HEK293 (cell line): ENCODE measurements at regions not wholly inside any gene's neighbourhood (a gene's known extent, or its start where the extent isn't known, plus 50 kb on each side); places are given as distances from the start of the nearest gene placed in this dataset.

Experiments
- CTCF ChIA-PET: fragments of 350-600 bp; formaldehyde crosslinking; extraction: SDS; loops from one replicate; lab custom pipeline; 2021; ENCODE audit warnings: antibody characterized with exemption; lab: Yijun Ruan, JAX
- POLR2A ChIA-PET: fragments of 300-600 bp; formaldehyde crosslinking; extraction: SDS; loops from one replicate; lab custom pipeline; 2020; ENCODE audit warnings: antibody characterized with exemption, inconsistent platforms; lab: Yijun Ruan, JAX
- H3K27ac ChIP-seq: fragments of 200-500 bp; sonication (Bioruptor generic); 2 replicates; pipeline ENCODE4 v1.5.1; 2014; ENCODE audit warnings: low read depth, low read length, control low read depth, inconsistent platforms; ENCODE audit errors: extremely low read depth
- H3K36me3 ChIP-seq, 2 experiments: fragments of 200-500 bp in 1 of 2; sonication (Bioruptor generic) in 1 of 2; 1 replicate in 1 of 2; 2 replicates in 1 of 2; pipeline ENCODE4 v1.5.1; 2014 to 2017; ENCODE audit warnings: inconsistent platforms in 2 of 2, low read length in 2 of 2; ENCODE audit not compliant: control insufficient read depth in 2 of 2, insufficient read depth in 1 of 2
- H3K4me1 ChIP-seq: fragments of 200-500 bp; sonication (Bioruptor generic); 2 replicates; pipeline ENCODE4 v1.5.1; 2014; ENCODE audit warnings: mild to moderate bottlenecking, low read length, inconsistent platforms; ENCODE audit not compliant: control insufficient read depth, insufficient read depth
- H3K4me3 ChIP-seq: 2 replicates; pipeline ENCODE4 v1.5.1; 2011; ENCODE audit warnings: low read depth, mild to moderate bottlenecking, control low read depth, low read length, moderate library complexity
- H3K9me3 ChIP-seq: fragments of 200-500 bp; sonication (Bioruptor generic); 2 replicates; pipeline ENCODE4 v1.5.1; 2014; ENCODE audit warnings: low read depth, low read length, inconsistent platforms; ENCODE audit not compliant: control insufficient read depth, insufficient read depth
- AEBP2 ChIP-seq: fragments of 450-650 bp; formaldehyde crosslinking; IDR thresholded peaks from 2 replicates; pipeline ENCODE4 v1.5.1; 2016; ENCODE audit warnings: missing biosample characterization, missing genetic modification characterization, borderline replicate concordance
- HOXA7 ChIP-seq: sonication (generic); formaldehyde crosslinking; IDR thresholded peaks from 2 replicates; pipeline ENCODE4 v1.8.1; 2022; ENCODE audit warnings: missing genetic modification reagents, borderline replicate concordance
- MZF1 ChIP-seq: fragments of 450-650 bp; formaldehyde crosslinking; IDR thresholded peaks from 2 replicates; pipeline ENCODE4 v1.5.1; 2017; ENCODE audit warnings: missing biosample characterization, missing genetic modification characterization, borderline replicate concordance
- PBX3 ChIP-seq: sonication (generic); formaldehyde crosslinking; IDR thresholded peaks from 2 replicates; pipeline ENCODE4 v1.8.1; 2022; ENCODE audit warnings: mild to moderate bottlenecking, moderate library complexity, missing genetic modification reagents
- SP7 ChIP-seq: fragments of 450-650 bp; formaldehyde crosslinking; IDR thresholded peaks from 2 replicates; pipeline ENCODE4 v1.5.1; 2016; ENCODE audit warnings: missing biosample characterization, missing genetic modification characterization
- WT1 ChIP-seq: fragments of 450-650 bp; formaldehyde crosslinking; IDR thresholded peaks from 2 replicates; pipeline ENCODE4 v1.5.1; 2016; ENCODE audit warnings: missing biosample characterization, missing genetic modification characterization
- YY1 ChIP-seq: fragments of 450-650 bp; formaldehyde crosslinking; IDR thresholded peaks from 2 replicates; pipeline ENCODE4 v1.5.1; 2018; ENCODE audit warnings: missing biosample characterization, missing genetic modification characterization
- ZBTB6 ChIP-seq: fragments of 450-650 bp; formaldehyde crosslinking; IDR thresholded peaks from 2 replicates; pipeline ENCODE4 v1.5.1; 2017; ENCODE audit warnings: missing biosample characterization, missing genetic modification characterization
- ZFP41 ChIP-seq: fragments of 450-650 bp; formaldehyde crosslinking; IDR thresholded peaks from 2 replicates; pipeline ENCODE4 v1.5.1; 2016; ENCODE audit warnings: missing biosample characterization, missing genetic modification characterization, borderline replicate concordance
- ZNF10 ChIP-seq: fragments of 450-650 bp; formaldehyde crosslinking; IDR thresholded peaks from 2 replicates; pipeline ENCODE4 v1.5.1; 2017; ENCODE audit warnings: missing biosample characterization, missing genetic modification characterization
- ZNF133 ChIP-seq: fragments of 450-650 bp; formaldehyde crosslinking; IDR thresholded peaks from 2 replicates; pipeline ENCODE4 v1.5.1; 2016; ENCODE audit warnings: missing biosample characterization, missing genetic modification characterization
- ZNF140 ChIP-seq: fragments of 450-650 bp; formaldehyde crosslinking; IDR thresholded peaks from 2 replicates; pipeline ENCODE4 v1.5.1; 2016; ENCODE audit warnings: missing biosample characterization, missing genetic modification characterization
- ZNF157 ChIP-seq: fragments of 450-650 bp; formaldehyde crosslinking; IDR thresholded peaks from 2 replicates; pipeline ENCODE4 v1.5.1; 2016; ENCODE audit warnings: missing biosample characterization, missing genetic modification characterization
- ZNF174 ChIP-seq: fragments of 450-650 bp; formaldehyde crosslinking; IDR thresholded peaks from 2 replicates; pipeline ENCODE4 v1.5.0; 2017; ENCODE audit warnings: missing biosample characterization, mild to moderate bottlenecking, missing genetic modification characterization
- ZNF248 ChIP-seq: fragments of 450-650 bp; formaldehyde crosslinking; IDR thresholded peaks from 2 replicates; pipeline ENCODE4 v1.5.1; 2017; ENCODE audit warnings: missing biosample characterization, missing genetic modification characterization
- ZNF26 ChIP-seq: fragments of 450-650 bp; formaldehyde crosslinking; IDR thresholded peaks from 2 replicates; pipeline ENCODE4 v1.5.1; 2016; ENCODE audit warnings: missing biosample characterization, missing genetic modification characterization
- ZNF362 ChIP-seq: fragments of 450-650 bp; formaldehyde crosslinking; IDR thresholded peaks from 2 replicates; pipeline ENCODE4 v1.5.1; 2016; ENCODE audit warnings: missing biosample characterization, missing genetic modification characterization
- ZNF366 ChIP-seq: fragments of 450-650 bp; formaldehyde crosslinking; conservative IDR thresholded peaks from 2 replicates; pipeline ENCODE4 v1.5.1; 2016; ENCODE audit warnings: missing biosample characterization, missing genetic modification characterization
- ZNF423 ChIP-seq: fragments of 450-650 bp; formaldehyde crosslinking; IDR thresholded peaks from 2 replicates; pipeline ENCODE4 v1.5.1; 2016; ENCODE audit warnings: missing biosample characterization, missing genetic modification characterization
- ZNF488 ChIP-seq: fragments of 450-650 bp; formaldehyde crosslinking; IDR thresholded peaks from 2 replicates; pipeline ENCODE4 v1.5.1; 2016; ENCODE audit warnings: missing biosample characterization, missing genetic modification characterization
- ZNF626 ChIP-seq: fragments of 450-650 bp; sonication (Bioruptor Pico); formaldehyde crosslinking; IDR thresholded peaks from 2 replicates; pipeline ENCODE4 v1.5.1; 2018; ENCODE audit warnings: missing biosample characterization, missing genetic modification characterization, inconsistent platforms
- ZNF777 ChIP-seq: fragments of 450-650 bp; formaldehyde crosslinking; IDR thresholded peaks from 2 replicates; pipeline ENCODE4 v1.5.1; 2017; ENCODE audit warnings: missing biosample characterization, missing genetic modification characterization, borderline replicate concordance
- ZSCAN18 ChIP-seq: fragments of 450-650 bp; formaldehyde crosslinking; IDR thresholded peaks from 2 replicates; pipeline ENCODE4 v1.5.1; 2016; ENCODE audit warnings: missing biosample characterization, missing genetic modification characterization

- no peak for TF ChIP-seq ZNF362 (tag by site-specific recombination)
- TF ChIP-seq ZNF777 (tag by site-specific recombination): no peak
- TF ChIP-seq ZNF174: no peak
- no peak for TF ChIP-seq ZNF366 (tag by site-specific recombination)
- TF ChIP-seq, all 188 proteins: peak for 0
- Histone ChIP-seq H3K4me3 (no peak overlapping the region), H3K9me3 (no peaks in the 10 kb centered on the region), H3K4me1 (no peaks in the 10 kb centered on the region), H3K27ac (no peak overlapping the region), H3K36me3 (no peaks in the 10 kb centered on the region)
- ChIA-PET POLR2A (no interaction called here), CTCF (no interaction called here)
Observed at GRCh38 chr18:75687626-75688025, 260.1 kb upstream of the SMIM21 start.

GRCh38 chr18:75683426-75683825 is 255.9 kb upstream of the SMIM21 start:
- CTCF ChIA-PET: interaction anchor here (0.6 to 0.7 kb wide), 3 partner anchors 12 to 1378 kb away, joined by 3 to 6 read pairs (median 4); no protein-coding TSS in a partner anchor
- Histone ChIP-seq H3K4me3 (no peak overlapping the region), H3K4me1 (no peaks in the 10 kb centered on the region), H3K36me3 (no peaks in the 10 kb centered on the region), H3K9me3 (no peaks in the 10 kb centered on the region), H3K27ac (no peak overlapping the region)
- TF ChIP-seq WT1 (tag by site-specific recombination) (no peak), ZNF423 (tag by site-specific recombination) (no peak), ZBTB6 (tag by site-specific recombination) (no peak), ZNF10 (no peak), MZF1 (tag by site-specific recombination) (no peak), ZNF26 (no peak), ZNF248 (tag by site-specific recombination) (no peak), PBX3 (CRISPR knock-in tag) (no peak), YY1 (tag by site-specific recombination) (no peak), ZFP41 (no peak), AEBP2 (tag by site-specific recombination) (no peak), ZNF140 (tag by site-specific recombination) (no peak), HOXA7 (CRISPR knock-in tag) (no peak), ZSCAN18 (no peak), ZNF157 (tag by site-specific recombination) (no peak), ZNF488 (tag by site-specific recombination) (no peak), ZNF133 (tag by site-specific recombination) (no peak), ZNF626 (tag by site-specific recombination) (no peak), SP7 (no peak)
- POLR2A ChIA-PET: no interaction called here
